ENCODE measurements at regions not wholly inside any gene's neighbourhood (a gene's known extent, or its start where the extent isn't known, plus 50 kb on each side); places are given as distances from the start of the nearest gene placed in this dataset.

- TF ChIP-seq POLR2A (IDR thresholded peaks at IDR 0.05), result no peak
- TF ChIP-seq CTCF (IDR thresholded peaks at IDR 0.05), result no peak
Measured at GRCh38 chr4:153112041-153112441, 92.2 kb upstream of the TRIM2 start.

Data from thyroid gland (tissue), 4 donors.